Neural crest cell (in vitro differentiated cells): ENCODE measurements at regions not wholly inside any gene's neighbourhood (a gene's known extent, or its start where the extent isn't known, plus 50 kb on each side); places are given as distances from the start of the nearest gene placed in this dataset.

Experiments
- DNase-seq: peaks from one replicate; pipeline ENCODE4 v3.0.0; 2021; ENCODE audit warnings: low read depth, mixed read lengths, low spot score
- H3K27ac Mint-ChIP-seq: one replicate; pipeline ENCODE4 v1.8.0; 2021; ENCODE audit warnings: mild to moderate bottlenecking, mixed read lengths; ENCODE audit not compliant: unreplicated experiment
- H3K27me3 Mint-ChIP-seq: 2 replicates; pipeline ENCODE4 v1.8.0; 2021; ENCODE audit warnings: low read depth, mild to moderate bottlenecking, mixed read lengths
- H3K36me3 Mint-ChIP-seq: 2 replicates; pipeline ENCODE4 v1.8.0; 2021; ENCODE audit warnings: low read depth, mild to moderate bottlenecking, mixed read lengths
- H3K4me1 Mint-ChIP-seq: 2 replicates; pipeline ENCODE4 v1.8.0; 2021; ENCODE audit warnings: mixed read lengths
- H3K4me3 Mint-ChIP-seq: one replicate; pipeline ENCODE4 v1.8.0; 2021; ENCODE audit warnings: mild to moderate bottlenecking, mixed read lengths
- H3K9me3 Mint-ChIP-seq: 2 replicates; pipeline ENCODE4 v1.8.0; 2021; ENCODE audit warnings: mixed read lengths
- TF ChIP-seq, protein P1 (sequence below): fragments of 200-600 bp; sonication (generic); conservative IDR thresholded peaks from 2 replicates; pipeline ENCODE4 v1.5.0; 2021; ENCODE audit warnings: antibody characterized with exemption, mild to moderate bottlenecking

- H3K27me3 Mint-ChIP-seq = no peaks in the 10 kb centered on the region
- TF ChIP-seq, protein P1, sequence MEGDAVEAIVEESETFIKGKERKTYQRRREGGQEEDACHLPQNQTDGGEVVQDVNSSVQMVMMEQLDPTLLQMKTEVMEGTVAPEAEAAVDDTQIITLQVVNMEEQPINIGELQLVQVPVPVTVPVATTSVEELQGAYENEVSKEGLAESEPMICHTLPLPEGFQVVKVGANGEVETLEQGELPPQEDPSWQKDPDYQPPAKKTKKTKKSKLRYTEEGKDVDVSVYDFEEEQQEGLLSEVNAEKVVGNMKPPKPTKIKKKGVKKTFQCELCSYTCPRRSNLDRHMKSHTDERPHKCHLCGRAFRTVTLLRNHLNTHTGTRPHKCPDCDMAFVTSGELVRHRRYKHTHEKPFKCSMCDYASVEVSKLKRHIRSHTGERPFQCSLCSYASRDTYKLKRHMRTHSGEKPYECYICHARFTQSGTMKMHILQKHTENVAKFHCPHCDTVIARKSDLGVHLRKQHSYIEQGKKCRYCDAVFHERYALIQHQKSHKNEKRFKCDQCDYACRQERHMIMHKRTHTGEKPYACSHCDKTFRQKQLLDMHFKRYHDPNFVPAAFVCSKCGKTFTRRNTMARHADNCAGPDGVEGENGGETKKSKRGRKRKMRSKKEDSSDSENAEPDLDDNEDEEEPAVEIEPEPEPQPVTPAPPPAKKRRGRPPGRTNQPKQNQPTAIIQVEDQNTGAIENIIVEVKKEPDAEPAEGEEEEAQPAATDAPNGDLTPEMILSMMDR = no peak
- peaks cover 3% of the 10 kb centered on the region for H3K9me3 Mint-ChIP-seq
- no peak overlapping the region for H3K27ac Mint-ChIP-seq
- H3K36me3 Mint-ChIP-seq = no peaks in the 10 kb centered on the region
- H3K4me1 Mint-ChIP-seq = no peaks in the 10 kb centered on the region
- DNase-seq = no peak
- no peak overlapping the region for H3K4me3 Mint-ChIP-seq
Observed at GRCh38 chr21:17238468-17238867, 274.4 kb upstream of the CXADR start.

DNA sequence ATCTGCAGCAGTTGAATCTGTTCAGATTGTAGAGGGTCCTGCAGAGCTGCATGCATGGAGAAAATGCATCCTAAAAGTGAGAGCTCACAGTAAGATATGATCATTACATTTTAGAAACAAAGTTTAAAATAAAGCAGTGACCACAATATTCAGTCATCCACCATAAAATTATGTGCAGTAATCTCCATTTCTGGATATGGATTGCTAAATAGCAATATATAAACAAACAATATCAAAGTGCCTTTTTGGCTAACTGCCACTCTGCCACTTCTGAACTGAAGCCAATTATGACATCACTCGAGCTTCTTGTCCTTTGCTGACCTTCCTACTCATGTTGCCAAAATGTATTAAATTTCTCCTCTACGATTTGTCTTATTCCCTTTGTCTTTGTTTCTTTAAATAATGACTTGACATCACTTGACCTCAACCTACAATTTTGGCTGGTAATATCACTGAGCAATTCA lies 262.0 kb upstream of the CXADR start:
- DNase-seq = no peak
- Mint-ChIP-seq H3K4me3 (no peak overlapping the region), H3K27ac (no peak overlapping the region), H3K36me3 (no peaks in the 10 kb centered on the region), H3K4me1 (no peaks in the 10 kb centered on the region), H3K9me3 (peaks cover 2% of the 10 kb centered on the region), H3K27me3 (no peaks in the 10 kb centered on the region)
- TF ChIP-seq, protein P1 = no peak

- Mint-ChIP-seq H3K4me1 (no peaks in the 10 kb centered on the region), H3K36me3 (no peaks in the 10 kb centered on the region), H3K27me3 (no peaks in the 10 kb centered on the region), H3K27ac (no peak overlapping the region), H3K4me3 (no peak overlapping the region), H3K9me3 (no peaks in the 10 kb centered on the region)
- DNase-seq = no peak
- TF ChIP-seq, protein P1 = no peak
Observed at GRCh38 chr21:17257784-17258183, 255.1 kb upstream of the CXADR start.

DNA sequence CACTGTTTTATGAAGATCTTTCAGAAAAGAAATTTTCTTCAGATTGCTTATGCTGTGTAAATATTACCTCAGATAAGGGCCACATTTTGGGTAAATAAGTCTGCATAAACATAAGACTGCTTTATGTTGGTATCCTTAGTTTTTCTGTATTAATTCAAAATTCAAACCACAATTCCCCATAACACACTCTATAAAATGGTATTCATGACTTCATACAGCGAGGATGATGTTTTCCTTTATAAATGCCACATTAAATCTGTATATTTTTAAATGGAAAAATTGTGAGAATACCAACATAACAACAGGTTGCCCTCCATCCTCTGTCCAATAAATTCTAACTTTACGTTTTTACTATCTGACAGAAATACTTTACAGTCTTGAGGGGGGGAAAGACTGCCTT lies 248.7 kb upstream of the CXADR start:
- no peaks in the 10 kb centered on the region for H3K36me3 Mint-ChIP-seq
- no peak overlapping the region for H3K4me3 Mint-ChIP-seq
- TF ChIP-seq, protein P1 = no peak
- no peaks in the 10 kb centered on the region for H3K4me1 Mint-ChIP-seq
- H3K27ac Mint-ChIP-seq = no peak overlapping the region
- no peak for DNase-seq
- no peaks in the 10 kb centered on the region for H3K27me3 Mint-ChIP-seq
- H3K9me3 Mint-ChIP-seq = no peaks in the 10 kb centered on the region

DNA sequence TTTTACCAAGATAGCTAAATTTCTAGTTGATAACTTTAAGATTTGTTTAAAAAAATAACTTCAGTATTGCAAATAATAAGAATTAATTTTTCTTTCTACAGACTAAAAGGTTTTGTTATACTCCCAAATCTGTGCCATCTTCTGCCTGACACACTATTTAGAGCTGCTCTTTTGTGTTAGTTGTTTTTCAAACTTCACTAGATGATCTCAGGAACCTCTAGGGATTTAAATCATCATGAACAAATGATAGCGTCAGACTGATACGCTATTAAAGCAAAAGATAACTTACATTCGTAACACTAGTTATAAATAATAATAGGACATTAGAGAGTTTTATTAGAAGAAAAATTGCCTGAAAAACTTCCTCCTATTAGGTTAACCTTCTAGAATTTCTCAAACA lies 243.1 kb upstream of the CXADR start:
- no peak overlapping the region for H3K27ac Mint-ChIP-seq
- DNase-seq = no peak
- no peaks in the 10 kb centered on the region for H3K27me3 Mint-ChIP-seq
- peaks cover 3% of the 10 kb centered on the region for H3K9me3 Mint-ChIP-seq
- no peak overlapping the region for H3K4me3 Mint-ChIP-seq
- TF ChIP-seq, protein P1 = no peak
- H3K36me3 Mint-ChIP-seq = no peaks in the 10 kb centered on the region
- no peaks in the 10 kb centered on the region for H3K4me1 Mint-ChIP-seq

DNA sequence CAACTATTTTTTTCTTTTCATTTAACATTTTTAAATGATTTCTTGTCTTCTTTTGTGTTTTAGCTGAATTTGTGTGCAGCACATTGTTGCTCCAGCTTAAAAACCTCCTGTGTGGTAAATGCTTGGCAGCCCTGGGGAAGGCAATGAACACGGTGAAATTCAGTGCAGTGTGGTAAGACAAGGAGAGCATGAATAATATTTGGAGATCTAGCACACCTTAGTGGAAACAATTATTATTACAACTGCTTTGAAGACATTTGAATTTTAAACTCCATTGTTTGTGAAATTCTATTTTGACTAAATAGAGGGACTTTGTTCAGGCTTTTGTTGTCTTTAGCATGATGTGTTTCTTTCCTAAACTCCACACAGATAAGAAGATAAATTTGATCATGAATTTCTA lies 242.6 kb upstream of the CXADR start:
- no peak overlapping the region for H3K4me3 Mint-ChIP-seq
- DNase-seq = no peak
- no peaks in the 10 kb centered on the region for H3K36me3 Mint-ChIP-seq
- TF ChIP-seq, protein P1 = peak; percentile 74
- no peaks in the 10 kb centered on the region for H3K4me1 Mint-ChIP-seq
- no peak overlapping the region for H3K27ac Mint-ChIP-seq
- H3K9me3 Mint-ChIP-seq = peaks cover 3% of the 10 kb centered on the region
- H3K27me3 Mint-ChIP-seq = no peaks in the 10 kb centered on the region
